ENCODE measurements at regions not wholly inside any gene's neighbourhood (a gene's known extent, or its start where the extent isn't known, plus 50 kb on each side); places are given as distances from the start of the nearest gene placed in this dataset.
A peak's percentile ranks its signal among the peaks of the same experiment; 100 is the strongest.

GRCh38 chr16:64151990-64152767 lies 969.7 kb downstream of the CDH11 start:
- no peak for TF ChIP-seq CTCF (IDR thresholded peaks at IDR 0.05)
- H3K27ac Mint-ChIP-seq (ENCODE audit: unreplicated experiment): peak overlapping the region; percentile 54
- H3K36me3 Mint-ChIP-seq (ENCODE audit: unreplicated experiment): no peaks in the 10 kb centered on the region
- no peak for DNase-seq (ENCODE audit: extremely low spot score, unreplicated experiment)
- H3K9me3 Mint-ChIP-seq (ENCODE audit: unreplicated experiment): no peaks in the 10 kb centered on the region
- peaks cover 4% of the 10 kb centered on the region for H3K27me3 Mint-ChIP-seq (ENCODE audit: unreplicated experiment)
- no peak overlapping the region for H3K4me3 Mint-ChIP-seq (ENCODE audit: unreplicated experiment)
- H3K4me1 Mint-ChIP-seq (ENCODE audit: unreplicated experiment): peaks cover 8% of the 10 kb centered on the region

- Mint-ChIP-seq H3K4me3 (ENCODE audit: unreplicated experiment) (no peak overlapping the region), H3K36me3 (ENCODE audit: unreplicated experiment) (no peaks in the 10 kb centered on the region), H3K27ac (ENCODE audit: unreplicated experiment) (no peak overlapping the region), H3K9me3 (ENCODE audit: unreplicated experiment) (no peaks in the 10 kb centered on the region), H3K4me1 (ENCODE audit: unreplicated experiment) (peaks cover 7% of the 10 kb centered on the region), H3K27me3 (ENCODE audit: unreplicated experiment) (peaks cover 4% of the 10 kb centered on the region)
- no peak for DNase-seq (ENCODE audit: extremely low spot score, unreplicated experiment)
- no peak for TF ChIP-seq CTCF (IDR thresholded peaks at IDR 0.05)
Measured at GRCh38 chr16:64150193-64150592, 971.7 kb downstream of the CDH11 start.

- no peak for DNase-seq (ENCODE audit: extremely low spot score, unreplicated experiment)
- Mint-ChIP-seq H3K4me1 (ENCODE audit: unreplicated experiment) (peaks cover 7% of the 10 kb centered on the region), H3K36me3 (ENCODE audit: unreplicated experiment) (no peaks in the 10 kb centered on the region), H3K4me3 (ENCODE audit: unreplicated experiment) (no peak overlapping the region), H3K9me3 (ENCODE audit: unreplicated experiment) (no peaks in the 10 kb centered on the region), H3K27ac (ENCODE audit: unreplicated experiment) (no peak overlapping the region), H3K27me3 (ENCODE audit: unreplicated experiment) (peaks cover 4% of the 10 kb centered on the region)
- TF ChIP-seq CTCF (IDR thresholded peaks at IDR 0.05): no peak
Measured at GRCh38 chr16:64149756-64150155, 972.1 kb downstream of the CDH11 start.

- Mint-ChIP-seq H3K27ac (ENCODE audit: unreplicated experiment) (no peak overlapping the region), H3K9me3 (ENCODE audit: unreplicated experiment) (no peaks in the 10 kb centered on the region), H3K36me3 (ENCODE audit: unreplicated experiment) (no peaks in the 10 kb centered on the region), H3K4me3 (ENCODE audit: unreplicated experiment) (no peak overlapping the region), H3K27me3 (ENCODE audit: unreplicated experiment) (peaks cover 4% of the 10 kb centered on the region), H3K4me1 (ENCODE audit: unreplicated experiment) (peaks cover 7% of the 10 kb centered on the region)
- DNase-seq (ENCODE audit: extremely low spot score, unreplicated experiment): no peak
- no peak for TF ChIP-seq CTCF (IDR thresholded peaks at IDR 0.05)
Measured at GRCh38 chr16:64148356-64148755, 973.5 kb downstream of the CDH11 start.

GRCh38 chr16:64147941-64148340 lies 973.9 kb downstream of the CDH11 start:
- no peaks in the 10 kb centered on the region for H3K9me3 Mint-ChIP-seq (ENCODE audit: unreplicated experiment)
- TF ChIP-seq CTCF (IDR thresholded peaks at IDR 0.05): no peak
- no peak for DNase-seq (ENCODE audit: extremely low spot score, unreplicated experiment)
- H3K4me1 Mint-ChIP-seq (ENCODE audit: unreplicated experiment): peaks cover 7% of the 10 kb centered on the region
- no peaks in the 10 kb centered on the region for H3K36me3 Mint-ChIP-seq (ENCODE audit: unreplicated experiment)
- no peak overlapping the region for H3K27ac Mint-ChIP-seq (ENCODE audit: unreplicated experiment)
- H3K4me3 Mint-ChIP-seq (ENCODE audit: unreplicated experiment): no peak overlapping the region
- H3K27me3 Mint-ChIP-seq (ENCODE audit: unreplicated experiment): peaks cover 4% of the 10 kb centered on the region
